Transverse colon (tissue), 4 donors: ENCODE measurements at regions not wholly inside any gene's neighbourhood (a gene's known extent, or its start where the extent isn't known, plus 50 kb on each side); places are given as distances from the start of the nearest gene placed in this dataset.
"Not testable (repeated sequence)": the region's sequence is repeated elsewhere in the genome, so short reads cannot be mapped to it uniquely, and the experiment has no call there.

Experiments used
- DNase-seq: peaks from one replicate; pipeline ENCODE4 v3.0.0-alpha.2; 2019
- H3K27ac ChIP-seq, 4 donors: fragments of 200-600 bp; sonication (generic); 2 replicates each; pipeline ENCODE4 v1.5.1; 2016 to 2018; ENCODE audit warnings: inconsistent platforms in 4 of 4
- H3K27me3 ChIP-seq: fragments of 200-600 bp; sonication (generic); 2 replicates; pipeline ENCODE4 v1.5.1; 2017; ENCODE audit warnings: inconsistent platforms
- H3K36me3 ChIP-seq, 4 donors: fragments of 200-600 bp; sonication (generic); 2 replicates each; pipeline ENCODE4 v1.5.1; 2017 to 2019; ENCODE audit warnings: inconsistent platforms in 4 of 4
- H3K4me1 ChIP-seq, 4 donors: fragments of 200-600 bp; sonication (generic); 2 replicates each; pipeline ENCODE4 v1.5.1; 2017 to 2020; ENCODE audit warnings: inconsistent platforms in 4 of 4
- H3K4me3 ChIP-seq, 4 donors: fragments of 200-600 bp; sonication (generic); 1 replicate in 1 of 4; 2 replicates in 3 of 4; pipeline versions ENCODE4 v1.5.1 to v1.6.1; 2017 to 2019; ENCODE audit warnings: inconsistent platforms in 4 of 4
- H3K9me3 ChIP-seq, 2 donors: fragments of 200-600 bp; sonication (generic); 2 replicates each; pipeline ENCODE4 v1.5.1; 2017 to 2019; ENCODE audit warnings: inconsistent platforms in 2 of 2
- CTCF ChIP-seq, 5 experiments: fragments of 200-600 bp in 3 of 5; fragments of 450-650 bp in 2 of 5; sonication (generic) in 3 of 5; IDR thresholded peaks; 1 replicate in 2 of 5; 2 replicates in 3 of 5; pipeline ENCODE4 v1.5.1; 2016 to 2017; ENCODE audit warnings: antibody characterized with exemption in 5 of 5, inconsistent platforms in 3 of 5, mild to moderate bottlenecking in 2 of 5, moderate library complexity in 1 of 5
- EP300 ChIP-seq: sonication (generic); formaldehyde crosslinking; IDR thresholded peaks from one replicate; pipeline ENCODE4 v1.6.1; 2017; ENCODE audit warnings: antibody characterized with exemption, low read depth
- POLR2A ChIP-seq: fragments of 450-650 bp; IDR thresholded peaks from one replicate; pipeline ENCODE4 v1.6.1; 2016; ENCODE audit warnings: antibody characterized with exemption, mild to moderate bottlenecking, moderate library complexity
- POLR2AphosphoS5 ChIP-seq, 3 donors: sonication (generic); formaldehyde crosslinking; IDR thresholded peaks; one replicate each; pipeline ENCODE4 v1.6.1; 2016; ENCODE audit warnings: antibody characterized with exemption in 3 of 3
- WGBS, 2 donors: methylation state at CpG; one replicate each; pipeline ENCODE4 v1.1.5; 2018; ENCODE audit warnings: low coverage in 1 of 2; 5-methylcytosine and 5-hydroxymethylcytosine counted together
- in situ Hi-C, 4 donors: fragments of 200-750 bp; cut with MboI; loops; one replicate each; pipeline versions ENCODE4 v1.15.0 to v1.15.1; 2017; ENCODE audit warnings: low sequenced_read_pairs in 3 of 4, low pct_ligation_motif_present in 1 of 4, low pct_unique_long_range_greater_than_20kb in 1 of 4
- intact Hi-C: fragments of 100-400 bp; cut with DNase I; formaldehyde crosslinking; loops from one replicate; pipeline ENCODE4 v1.15.1; 2023; ENCODE audit warnings: low total_unique reads

DNA sequence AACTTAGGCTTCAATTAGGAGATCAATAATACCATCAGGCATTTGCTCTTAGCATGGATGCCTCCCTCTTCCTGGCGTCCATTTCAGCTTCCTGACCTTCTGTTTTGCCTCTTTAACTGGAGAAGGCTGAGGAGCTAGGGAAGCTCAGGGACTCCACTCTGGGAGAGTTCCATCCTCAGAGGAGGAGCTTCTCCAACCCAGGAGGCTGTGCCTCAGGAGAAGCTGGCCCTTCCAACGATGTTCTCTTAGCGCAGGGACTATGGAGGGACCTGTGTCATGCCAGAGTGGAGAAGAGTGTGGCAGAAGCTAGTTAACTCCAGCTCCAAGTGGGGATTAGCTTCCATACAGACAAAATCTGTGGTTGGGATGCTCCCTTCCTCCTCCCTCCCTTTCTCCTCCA, 58.0 kb downstream of the KCNA5 start:
- H3K4me3 ChIP-seq, result no peak overlapping the region
- in situ Hi-C loops, result no loop called here

GRCh38 chr12:5102261-5102789, 58.6 kb downstream of the KCNA5 start:
- 72 to 77% methylated on average over 5 of the region's 5 CpGs for WGBS, 2 donors
- Histone ChIP-seq H3K27me3 (peaks cover 5% of the 10 kb centered on the region), H3K4me1 (no peaks in the 10 kb centered on the region), H3K4me3 (no peak overlapping the region), H3K36me3 (no peaks in the 10 kb centered on the region), H3K27ac (no peak overlapping the region), H3K9me3 (no peaks in the 10 kb centered on the region)
- in situ Hi-C loops (no loop called here), intact Hi-C loops (no loop called here)
- TF ChIP-seq POLR2AphosphoS5 (IDR thresholded peaks at IDR 0.05), result no peak
- no peak for TF ChIP-seq POLR2A
- no peak for TF ChIP-seq CTCF (IDR thresholded peaks at IDR 0.05)
- TF ChIP-seq EP300, result no peak
- no peak for DNase-seq

More for the DNA sequence above, 58.0 kb downstream of the KCNA5 start:
- DNase-seq, result no peak
- no peaks in the 10 kb centered on the region for H3K9me3 ChIP-seq
- no peaks in the 10 kb centered on the region for H3K36me3 ChIP-seq
- H3K27me3 ChIP-seq, result peaks cover 6% of the 10 kb centered on the region
- H3K4me1 ChIP-seq, result no peaks in the 10 kb centered on the region
- WGBS, 2 donors, result 85 to 100% methylated on average over 1 to 3 of the region's 3 CpGs
- intact Hi-C loops, result no loop called here
- no peak overlapping the region for H3K27ac ChIP-seq
- TF ChIP-seq POLR2AphosphoS5 (IDR thresholded peaks at IDR 0.05) (no peak), POLR2A (no peak)

- H3K4me3 ChIP-seq, result no peak overlapping the region
- no peaks in the 10 kb centered on the region for H3K9me3 ChIP-seq
- peaks cover 5% of the 10 kb centered on the region for H3K27me3 ChIP-seq
- H3K36me3 ChIP-seq, result no peaks in the 10 kb centered on the region
- no peaks in the 10 kb centered on the region for H3K4me1 ChIP-seq
- intact Hi-C loops, result no loop called here
- no peak for DNase-seq
- TF ChIP-seq POLR2A, result no peak
- no peak for TF ChIP-seq CTCF (IDR thresholded peaks at IDR 0.05)
- TF ChIP-seq EP300, result no peak
- TF ChIP-seq POLR2AphosphoS5 (IDR thresholded peaks at IDR 0.05), result no peak
- in situ Hi-C loops, result no loop called here
- 88% methylated on average over 1 of the region's 1 CpG; no CpG with 5 or more reads in 1 of the 2 donors for WGBS, 2 donors
- no peak overlapping the region for H3K27ac ChIP-seq
Observed at GRCh38 chr12:5102806-5103205, 59.1 kb downstream of the KCNA5 start.

GRCh38 chr12:5110345-5110744, 66.7 kb downstream of the KCNA5 start:
- no peak for TF ChIP-seq EP300
- H3K27ac ChIP-seq, result no peak overlapping the region

GRCh38 chr12:5114436-5114835, 70.8 kb downstream of the KCNA5 start:
- no peaks in the 10 kb centered on the region for H3K9me3 ChIP-seq
- no peaks in the 10 kb centered on the region for H3K36me3 ChIP-seq
- H3K4me1 ChIP-seq, result no peaks in the 10 kb centered on the region
- no peak overlapping the region for H3K27ac ChIP-seq
- in situ Hi-C loops, result no loop called here
- WGBS, 2 donors, result 41% methylated on average over 6 to 7 of the region's 7 CpGs
- no peak for DNase-seq
- H3K27me3 ChIP-seq, result peaks cover 9% of the 10 kb centered on the region
- no peak overlapping the region for H3K4me3 ChIP-seq
- intact Hi-C loops, result no loop called here
- TF ChIP-seq CTCF (IDR thresholded peaks at IDR 0.05), result no peak
- TF ChIP-seq POLR2A, result no peak

More at GRCh38 chr12:5110345-5110744, 66.7 kb downstream of the KCNA5 start:
- DNase-seq, result no peak
- Histone ChIP-seq H3K27me3 (peaks cover 9% of the 10 kb centered on the region), H3K4me1 (no peaks in the 10 kb centered on the region), H3K4me3 (no peak overlapping the region), H3K9me3 (no peaks in the 10 kb centered on the region), H3K36me3 (no peaks in the 10 kb centered on the region)
- WGBS, 2 donors, result 83 to 100% methylated on average over 1 of the region's 1 CpG
- intact Hi-C loops, result no loop called here
- in situ Hi-C loops, result no loop called here

GRCh38 chr12:5121784-5122183, 78.1 kb downstream of the KCNA5 start:
- H3K9me3 ChIP-seq, intact Hi-C loops, H3K36me3 ChIP-seq, H3K27ac ChIP-seq, H3K4me1 ChIP-seq, DNase-seq, H3K4me3 ChIP-seq, H3K27me3 ChIP-seq, in situ Hi-C loops: not testable (repeated sequence)
- WGBS, 2 donors, result no CpG with 5 or more reads among the region's 20 CpGs

- H3K27ac ChIP-seq, H3K4me3 ChIP-seq, H3K36me3 ChIP-seq, H3K9me3 ChIP-seq, intact Hi-C loops, DNase-seq, H3K27me3 ChIP-seq, in situ Hi-C loops, H3K4me1 ChIP-seq: not testable (repeated sequence)
- WGBS, 2 donors, result 97 to 100% methylated on average over 2 to 10 of the region's 14 CpGs
Observed at GRCh38 chr12:5122256-5122831, 78.7 kb downstream of the KCNA5 start.
